ENCODE measurements at regions not wholly inside any gene's neighbourhood (a gene's known extent, or its start where the extent isn't known, plus 50 kb on each side); places are given as distances from the start of the nearest gene placed in this dataset.

DNA sequence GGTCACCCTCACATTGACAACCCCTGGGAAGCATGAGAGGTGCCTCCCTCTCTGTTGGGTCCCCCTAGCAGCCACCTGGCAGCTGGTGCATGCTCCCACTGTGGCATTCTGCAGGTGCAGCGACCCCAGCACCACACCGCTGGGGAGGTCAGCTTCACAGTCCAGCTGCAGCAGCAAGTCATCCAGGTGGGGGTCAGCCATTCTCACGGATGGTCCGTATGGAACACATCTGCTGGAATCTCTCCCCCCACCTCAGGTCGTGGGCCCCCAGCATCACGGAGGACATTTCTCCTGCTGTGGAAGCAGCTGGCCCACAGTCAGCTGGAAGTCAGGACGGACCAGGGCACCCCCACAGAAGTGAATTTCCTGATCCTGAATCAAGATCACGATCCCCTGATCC, 201.3 kb downstream of the COG6 start:
- in situ Hi-C loops (cut with HindIII; ENCODE audit: low sequenced_read_pairs): no loop called here

DNA sequence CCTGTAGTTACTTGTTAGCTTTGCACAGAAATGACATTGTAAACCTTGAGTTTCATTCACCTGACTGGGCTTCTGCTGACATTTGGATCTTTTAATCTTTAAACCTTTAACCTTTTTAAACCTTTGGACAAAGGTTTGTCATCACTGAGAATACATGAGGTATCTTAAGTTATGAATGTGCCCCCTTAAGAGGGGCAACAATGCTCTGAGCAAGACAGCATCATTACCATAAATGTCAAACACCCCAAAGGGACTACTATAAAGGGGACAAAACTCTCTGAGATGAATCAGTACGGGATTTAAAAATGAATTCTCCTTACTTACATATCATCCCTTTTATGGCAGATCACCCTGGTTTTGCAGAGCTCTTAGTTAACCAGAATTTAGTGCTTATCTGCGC, 203.3 kb downstream of the COG6 start:
- in situ Hi-C loops (cut with HindIII; ENCODE audit: low sequenced_read_pairs): no loop called here

DNA sequence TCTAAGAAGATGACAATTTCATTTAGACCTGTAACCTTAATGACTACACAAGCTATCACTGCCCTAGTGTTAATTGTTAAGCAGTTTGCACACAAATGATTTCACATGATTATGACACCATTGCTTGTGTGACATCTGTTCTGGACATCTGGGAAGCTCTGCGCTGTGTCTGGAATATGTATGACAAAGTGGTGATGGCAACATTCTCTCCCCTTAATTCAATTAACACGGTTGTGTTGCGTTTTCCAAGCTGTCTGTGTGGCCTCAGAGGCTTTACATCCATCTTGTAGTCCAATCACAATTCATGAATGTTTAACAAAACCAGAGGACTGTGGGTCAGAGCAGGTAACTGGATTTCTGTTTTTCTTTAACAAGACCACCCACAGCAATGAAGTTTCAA, 204.4 kb downstream of the COG6 start:
- in situ Hi-C loops (cut with HindIII; ENCODE audit: low sequenced_read_pairs): no loop called here

DNA sequence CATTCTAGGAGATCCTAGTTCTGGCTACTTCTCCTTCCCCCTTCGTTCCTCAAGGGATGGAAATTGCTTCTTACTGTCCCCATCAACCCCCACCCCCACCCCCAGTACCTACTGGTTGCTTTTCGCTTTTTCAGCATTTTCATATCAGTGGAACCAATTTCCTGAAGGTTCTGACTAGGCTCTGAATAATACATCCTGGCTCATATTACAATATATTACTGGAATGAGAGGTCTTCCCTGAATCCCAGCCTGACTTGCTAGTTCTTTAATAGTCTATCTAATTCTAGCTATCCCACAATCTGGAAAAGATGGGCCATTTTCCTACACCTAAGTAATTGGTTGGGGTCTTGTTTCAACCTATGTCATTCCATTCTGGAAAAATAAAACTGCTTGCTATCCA, 207.4 kb downstream of the COG6 start:
- in situ Hi-C loops (cut with HindIII; ENCODE audit: low sequenced_read_pairs): no loop called here

DNA sequence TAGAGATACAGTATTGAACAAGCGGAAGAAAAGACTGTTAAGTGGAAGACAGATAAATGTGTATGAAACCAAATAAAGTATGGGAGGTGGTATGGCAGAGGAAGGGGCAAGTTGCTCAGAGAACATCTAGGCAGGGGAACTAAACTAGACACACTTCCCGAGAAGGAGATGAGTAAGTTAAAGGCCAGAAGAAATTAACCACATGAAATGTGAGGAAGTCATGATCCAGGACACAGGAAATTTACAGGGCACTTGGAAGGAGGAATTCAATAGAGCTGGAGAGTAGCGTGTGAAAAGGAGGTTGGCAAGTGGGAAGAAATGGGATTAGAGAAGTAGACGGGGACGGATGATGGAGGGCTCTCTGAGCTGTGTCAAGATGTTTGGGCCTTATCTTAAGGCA, 208.8 kb downstream of the COG6 start:
- in situ Hi-C loops (cut with HindIII; ENCODE audit: low sequenced_read_pairs): no loop called here

DNA sequence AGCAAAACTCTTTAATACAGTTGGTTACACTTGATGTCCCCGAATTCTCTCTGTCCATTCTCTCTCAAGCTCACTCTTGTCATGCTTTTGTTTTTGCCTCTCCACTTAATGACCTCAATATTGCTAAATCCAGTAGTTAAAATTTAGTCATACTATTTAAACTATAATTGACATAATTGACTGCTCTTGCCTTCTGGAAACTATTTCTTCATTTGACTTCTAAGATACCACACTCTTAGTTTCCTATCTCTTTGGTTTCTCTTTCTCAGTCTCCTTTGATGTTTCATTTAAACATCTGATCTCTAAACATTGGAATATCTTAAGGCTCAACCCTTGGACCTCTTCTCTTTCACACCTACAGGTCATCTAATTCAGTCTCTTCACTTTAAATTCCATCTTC, 211.3 kb downstream of the COG6 start:
- in situ Hi-C loops (cut with HindIII; ENCODE audit: low sequenced_read_pairs): no loop called here

DNA sequence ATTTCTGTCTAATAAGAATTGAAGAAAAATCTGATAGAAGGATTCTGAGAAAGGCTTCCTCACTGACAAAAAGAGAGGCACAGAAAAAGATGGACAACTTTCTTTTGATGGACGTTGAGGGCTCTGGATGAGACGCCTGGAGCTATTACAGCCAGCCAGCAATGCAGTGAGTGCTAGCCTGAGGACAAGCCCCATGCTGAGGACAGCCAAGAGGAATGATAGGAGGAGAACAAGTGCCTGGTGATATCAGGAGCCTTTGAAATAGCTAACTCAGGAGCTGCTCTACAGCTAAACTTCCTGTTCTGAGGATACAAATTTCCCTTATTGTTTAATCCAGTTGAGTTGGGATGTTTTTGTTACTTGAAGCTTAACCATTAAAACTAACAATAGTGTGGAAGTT, 212.3 kb downstream of the COG6 start:
- in situ Hi-C loops (cut with HindIII; ENCODE audit: low sequenced_read_pairs): no loop called here

DNA sequence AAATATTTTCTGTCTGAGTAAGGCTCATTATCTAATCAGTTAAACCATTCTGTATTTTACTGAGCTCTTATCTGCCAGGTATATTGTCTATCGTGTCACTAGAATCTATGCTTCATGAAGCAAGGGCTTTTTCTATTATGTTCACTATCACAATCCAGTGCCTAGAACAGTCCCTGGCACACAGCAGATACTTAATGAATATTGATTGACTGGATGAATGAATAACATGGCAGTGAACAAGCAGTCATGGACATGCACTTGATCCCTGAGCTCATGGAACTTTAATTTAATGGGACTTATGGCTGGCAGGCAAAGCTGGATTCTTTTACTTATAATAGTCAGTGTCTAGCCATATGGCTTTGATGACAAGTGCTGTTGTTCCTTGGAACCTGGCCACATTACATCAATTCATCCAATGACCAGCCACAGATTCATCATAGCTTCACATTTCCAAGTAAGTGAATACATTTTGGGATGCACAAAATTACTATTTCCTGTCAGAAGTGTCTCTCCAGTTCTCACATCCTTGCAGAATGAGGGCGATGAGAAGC, 214.8 kb downstream of the COG6 start:
- in situ Hi-C loops (cut with HindIII; ENCODE audit: low sequenced_read_pairs): no loop called here

DNA sequence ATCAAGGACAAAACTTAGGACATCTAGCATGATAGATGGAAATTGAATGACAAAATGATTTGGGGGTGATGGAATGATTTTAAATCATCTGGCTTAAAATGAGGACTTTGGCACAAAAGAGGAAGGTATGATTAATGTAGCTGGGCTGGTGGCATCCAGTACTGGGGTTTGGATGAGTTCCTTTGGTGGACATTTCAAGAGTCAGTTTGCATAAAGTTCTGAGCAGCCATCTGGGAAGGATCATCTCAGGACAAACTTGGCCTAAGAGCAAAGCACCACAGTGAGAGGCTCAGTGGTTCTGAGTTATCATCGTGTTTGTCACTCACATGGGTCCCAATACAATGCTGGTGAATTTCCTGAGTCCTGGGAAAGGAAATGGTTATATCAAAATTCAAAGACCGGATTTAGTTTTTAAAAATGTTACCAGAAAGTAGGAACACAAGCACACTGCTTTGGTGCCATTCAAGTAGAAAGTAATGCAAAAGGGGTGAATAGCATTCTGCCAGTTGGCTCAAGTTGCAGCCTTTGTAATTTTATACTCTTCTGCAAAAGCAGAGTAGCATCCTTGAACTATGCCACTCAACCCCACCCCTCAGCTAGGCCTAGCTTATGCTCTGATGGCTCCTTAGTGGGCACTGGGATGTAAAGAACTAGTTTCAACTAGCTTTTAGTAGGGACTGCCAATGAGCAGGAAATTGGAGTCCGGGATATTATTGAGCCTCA, 219.0 kb downstream of the COG6 start:
- in situ Hi-C loops (cut with HindIII; ENCODE audit: low sequenced_read_pairs): no loop called here

DNA sequence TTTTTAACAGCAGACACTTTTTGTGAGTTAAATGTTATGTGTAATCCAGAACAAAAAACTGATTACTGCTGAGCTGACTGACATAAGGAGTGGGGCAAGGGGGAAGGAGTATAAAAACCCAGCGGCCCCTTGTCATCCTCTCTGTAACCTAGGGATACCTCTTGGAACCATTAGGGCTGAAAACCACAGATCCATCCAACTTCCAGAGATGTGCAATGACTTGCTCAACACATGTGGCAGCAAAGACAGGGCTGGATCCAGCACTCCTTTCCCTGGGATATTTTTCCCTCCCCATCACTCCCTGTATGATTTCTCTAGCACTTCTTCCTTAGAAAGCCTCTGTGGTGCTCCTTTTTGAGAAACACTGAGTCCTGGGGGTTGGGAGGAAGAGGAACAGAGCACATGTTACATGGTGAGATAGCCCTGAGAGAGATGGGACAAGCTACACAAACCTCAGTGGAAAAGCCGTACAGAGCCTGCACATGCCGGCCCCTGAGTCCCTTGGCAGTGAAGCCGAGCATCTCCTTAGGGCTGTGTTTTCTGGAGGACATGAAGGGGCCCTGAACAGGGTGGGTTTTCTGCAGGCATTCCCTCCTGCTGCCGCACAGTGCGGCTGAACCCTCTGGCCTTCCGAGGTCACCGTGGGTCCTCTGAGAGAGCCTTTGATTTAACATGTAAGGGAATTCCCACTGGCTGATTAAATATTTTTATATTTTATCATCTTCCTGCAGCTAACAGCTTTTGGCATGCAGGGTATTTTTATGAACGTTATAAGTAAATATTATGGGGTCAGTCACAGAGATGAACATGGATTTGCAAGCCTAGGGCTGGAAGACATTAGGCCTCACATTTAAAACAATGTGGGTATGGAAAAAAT, 219.9 kb downstream of the COG6 start:
- in situ Hi-C loops (cut with HindIII; ENCODE audit: low sequenced_read_pairs): no loop called here

DNA sequence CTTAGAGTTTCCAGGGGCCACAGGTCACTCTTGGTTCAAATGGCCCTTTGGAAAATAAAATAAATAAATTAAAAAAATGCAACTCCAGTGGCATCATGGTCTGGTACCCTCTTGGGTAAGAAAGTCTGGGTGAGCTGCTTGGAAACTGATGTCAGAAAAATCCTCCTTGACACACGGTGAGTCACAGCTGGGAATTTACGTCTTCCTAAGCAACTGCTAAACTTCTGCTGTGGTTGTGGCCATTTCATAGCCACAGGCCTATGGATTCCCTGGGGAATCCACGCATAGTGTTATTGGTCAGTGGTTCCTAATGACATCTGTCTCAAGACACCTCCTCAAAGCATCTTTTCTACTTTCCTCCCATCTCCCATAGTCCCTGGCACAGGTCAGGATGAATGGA, 220.8 kb downstream of the COG6 start:
- in situ Hi-C loops (cut with HindIII; ENCODE audit: low sequenced_read_pairs): no loop called here

DNA sequence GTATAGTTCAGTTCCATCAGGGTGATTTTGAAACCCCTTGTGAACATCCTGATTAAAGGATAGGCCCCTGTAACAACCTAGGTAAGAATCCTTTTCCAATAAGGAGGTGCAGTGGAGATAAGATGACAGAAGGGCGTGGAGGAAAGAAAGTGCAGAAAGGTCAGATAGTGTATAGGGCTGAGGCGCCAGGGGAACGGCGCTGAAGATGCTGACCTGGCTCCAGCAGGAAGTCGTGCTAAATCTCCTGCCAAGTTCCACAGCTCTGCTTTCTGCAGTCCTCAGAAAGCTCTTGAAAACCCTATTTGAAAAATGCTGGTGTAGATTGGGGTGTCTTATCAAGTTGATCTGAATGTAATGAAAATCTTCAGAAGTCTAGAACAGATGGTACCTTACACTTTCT, 221.7 kb downstream of the COG6 start:
- in situ Hi-C loops (cut with HindIII; ENCODE audit: low sequenced_read_pairs): no loop called here

DNA sequence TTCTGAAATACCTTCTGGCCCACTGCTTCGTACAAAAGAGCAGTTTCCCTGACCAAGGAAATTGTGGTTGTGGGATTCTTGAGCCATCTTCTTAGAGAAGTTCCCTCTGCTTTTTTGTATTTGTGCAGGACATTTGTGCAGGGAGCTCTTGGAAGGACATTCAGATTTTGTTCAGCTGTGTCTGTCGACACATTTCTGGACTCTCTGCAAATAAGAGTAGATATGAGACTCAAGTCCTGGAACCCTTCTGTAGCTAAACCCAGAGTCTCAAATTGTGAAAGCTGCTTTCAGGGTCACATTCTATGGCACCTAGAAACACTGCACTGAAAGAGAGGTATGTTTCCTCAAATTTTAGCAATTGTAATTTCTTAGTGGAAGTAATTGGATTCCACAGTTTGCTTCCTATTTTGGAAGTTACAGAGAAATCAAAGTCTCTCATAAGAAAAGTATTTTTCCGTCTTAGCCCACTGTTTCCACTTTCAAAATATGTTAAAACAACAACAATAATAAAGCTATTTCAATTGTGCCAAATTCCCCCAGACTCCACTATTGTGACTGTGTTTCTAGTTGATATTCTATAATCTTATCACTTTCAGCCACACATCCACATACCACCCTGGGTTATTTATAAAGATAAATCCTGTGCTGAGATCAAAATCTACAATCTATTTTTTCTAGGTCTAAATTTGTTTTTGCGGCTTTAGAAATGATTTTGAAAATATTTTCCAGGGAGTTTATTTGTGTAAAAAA, 224.0 kb downstream of the COG6 start:
- in situ Hi-C loops (cut with HindIII; ENCODE audit: low sequenced_read_pairs): no loop called here

DNA sequence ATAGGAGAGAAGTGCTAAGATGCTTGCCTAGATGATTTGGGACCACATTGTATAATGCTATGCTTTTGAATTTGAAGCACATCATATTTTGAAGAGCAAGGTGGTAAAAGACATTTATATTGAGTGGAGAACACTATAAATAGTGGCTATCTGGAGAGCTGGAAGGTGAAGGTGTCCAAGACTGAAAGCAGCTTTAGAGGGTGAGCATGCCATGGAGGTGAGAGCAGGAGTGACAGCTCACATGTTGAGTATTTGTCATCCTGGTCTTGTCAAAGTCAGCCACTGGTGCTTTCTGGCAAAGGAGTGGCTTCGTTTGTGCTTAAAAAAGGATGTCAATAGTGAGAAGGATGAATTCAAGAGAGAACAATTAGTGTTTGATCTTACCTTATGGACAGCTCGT, 225.9 kb downstream of the COG6 start:
- in situ Hi-C loops (cut with HindIII; ENCODE audit: low sequenced_read_pairs): no loop called here

DNA sequence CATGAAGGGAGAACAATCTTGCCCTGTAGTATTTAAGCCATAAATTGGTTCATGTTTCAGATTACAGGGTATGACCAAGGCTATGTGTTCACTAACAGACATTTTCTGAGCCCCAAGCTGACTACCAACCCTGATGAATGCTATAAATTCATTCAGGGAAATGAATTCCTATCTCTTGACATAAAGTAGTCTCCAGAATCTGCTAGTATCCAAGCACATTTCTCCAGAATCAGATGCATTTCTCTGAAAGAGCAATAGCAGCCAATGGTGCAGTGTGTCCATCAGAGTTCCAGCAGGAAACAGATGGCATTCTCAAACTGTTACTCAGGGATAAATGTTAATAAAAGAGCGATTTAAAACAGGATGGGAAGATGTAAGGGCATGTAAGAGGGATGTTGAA, 226.4 kb downstream of the COG6 start:
- in situ Hi-C loops (cut with HindIII; ENCODE audit: low sequenced_read_pairs): no loop called here

DNA sequence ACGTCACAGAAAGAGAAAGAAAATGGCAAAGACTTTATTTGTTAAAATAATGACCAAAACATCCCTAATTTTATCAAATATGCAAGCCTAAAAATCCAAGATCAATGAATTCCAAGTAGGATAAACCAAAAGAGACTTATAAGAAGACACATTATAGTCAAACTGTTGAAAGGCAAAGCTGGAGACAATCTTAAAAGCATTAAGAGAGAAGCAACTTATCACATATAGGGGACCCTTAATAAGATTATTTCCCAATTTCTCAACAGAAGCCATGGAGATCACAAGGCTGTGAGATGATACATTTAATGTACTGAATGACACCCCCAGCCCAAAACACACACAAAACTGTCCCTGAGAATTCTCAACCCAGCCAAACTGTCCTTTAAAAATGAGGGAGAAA, 228.7 kb downstream of the COG6 start:
- in situ Hi-C loops (cut with HindIII; ENCODE audit: low sequenced_read_pairs): no loop called here

DNA sequence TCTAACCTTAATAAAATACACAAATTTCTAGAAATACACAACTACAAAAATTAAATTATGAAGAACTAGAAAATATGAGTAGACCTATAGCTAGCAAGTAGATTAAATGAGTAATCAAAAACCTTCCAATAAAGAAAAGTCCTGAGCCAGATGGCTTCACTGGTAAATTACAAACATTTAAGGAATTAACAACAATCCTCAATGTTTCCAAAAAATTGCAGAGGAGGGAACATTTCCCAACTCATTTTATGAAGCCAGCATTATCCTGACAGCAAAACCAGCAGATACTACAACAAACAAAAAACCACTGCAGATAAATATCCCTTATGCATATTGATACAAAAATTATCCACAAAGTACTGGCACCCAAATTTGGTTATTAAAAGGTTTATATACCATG, 230.9 kb downstream of the COG6 start:
- in situ Hi-C loops (cut with HindIII; ENCODE audit: low sequenced_read_pairs): no loop called here

DNA sequence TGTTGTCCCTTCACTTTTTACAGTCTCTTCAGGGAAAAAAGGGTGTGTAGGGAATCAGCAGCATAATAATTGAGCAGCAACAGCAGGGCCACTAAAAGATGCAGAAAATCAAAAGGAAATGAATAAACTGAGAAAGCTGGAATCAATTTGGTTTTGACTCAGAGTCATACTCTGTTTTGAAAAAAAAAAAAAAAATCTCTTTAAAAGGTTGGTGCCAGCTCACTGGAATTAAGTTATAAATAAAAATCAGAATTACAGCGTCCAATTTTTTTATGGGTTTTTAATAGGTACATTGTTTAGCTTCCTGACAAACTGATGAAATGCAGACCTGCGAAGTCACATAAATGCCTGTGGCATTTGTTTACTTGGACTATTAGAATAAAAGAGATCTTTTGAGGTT, 231.9 kb downstream of the COG6 start:
- in situ Hi-C loops (cut with HindIII; ENCODE audit: low sequenced_read_pairs): no loop called here

DNA sequence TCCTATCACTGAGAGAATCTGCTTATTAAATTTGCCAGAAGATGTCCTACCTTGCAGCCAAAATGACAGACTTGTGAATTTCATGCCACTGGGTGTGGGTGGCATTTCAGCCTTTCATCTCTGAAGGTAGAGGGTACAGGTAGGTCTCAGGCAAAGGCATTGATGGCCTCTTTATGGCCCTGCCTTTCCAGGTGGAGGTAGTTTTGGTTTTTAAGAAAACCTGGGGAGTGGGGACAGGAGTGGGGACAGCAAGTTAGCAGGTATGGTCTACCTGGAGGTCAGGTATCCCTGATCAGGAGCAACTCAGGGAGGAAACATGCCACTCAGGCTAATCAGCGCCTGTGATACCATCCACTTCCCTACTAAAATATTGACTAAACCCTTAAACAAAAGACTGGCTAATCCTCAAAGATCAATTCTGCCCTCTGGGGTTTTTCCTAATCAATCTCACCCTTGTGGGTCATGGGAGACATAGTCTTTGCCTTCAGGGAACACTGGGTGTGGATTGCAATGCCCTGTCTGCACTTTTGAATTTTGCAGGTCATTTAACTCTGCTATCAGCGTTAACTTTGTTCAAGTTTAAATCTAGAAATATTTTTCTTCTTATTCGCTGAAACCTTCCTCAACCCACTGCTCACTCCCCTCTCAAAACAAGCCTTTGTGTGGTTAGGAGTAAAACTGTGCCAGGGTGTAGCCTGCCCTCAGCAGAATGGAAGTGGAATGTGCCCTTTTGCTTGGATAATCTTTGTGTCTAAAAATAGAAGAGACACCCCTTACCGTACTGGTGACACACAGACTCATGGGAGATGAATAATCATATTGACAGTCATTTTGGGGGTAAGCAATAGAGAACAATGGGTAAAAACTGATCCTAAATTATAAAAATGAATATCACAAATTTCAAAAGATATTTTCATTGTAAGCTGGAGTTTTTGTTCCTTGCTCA, 233.7 kb downstream of the COG6 start:
- in situ Hi-C loops (cut with HindIII; ENCODE audit: low sequenced_read_pairs): no loop called here

DNA sequence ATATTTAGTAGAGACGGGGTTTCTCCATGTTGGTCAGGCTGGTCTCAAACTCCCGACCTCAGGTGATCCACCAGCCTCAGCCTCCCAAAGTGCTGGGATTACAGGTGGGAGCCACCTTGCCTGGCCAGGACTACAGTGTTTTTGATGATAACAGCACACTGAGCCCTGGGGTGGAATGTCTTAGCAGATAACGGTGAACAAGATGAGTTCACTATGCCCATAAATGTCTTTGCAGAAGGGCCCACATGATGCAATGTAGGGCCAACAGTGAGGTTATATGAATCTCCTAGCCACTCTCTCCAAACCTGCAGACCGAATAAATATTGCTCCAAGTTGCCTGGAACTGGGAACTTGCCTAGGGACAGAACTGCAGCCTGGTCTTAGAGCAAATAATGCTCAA, 235.1 kb downstream of the COG6 start:
- in situ Hi-C loops (cut with HindIII; ENCODE audit: low sequenced_read_pairs): no loop called here
